HG02571 (cell line): ENCODE measurements at regions not wholly inside any gene's neighbourhood (a gene's known extent, or its start where the extent isn't known, plus 50 kb on each side); places are given as distances from the start of the nearest gene placed in this dataset.
"Not testable (repeated sequence)": the region's sequence is repeated elsewhere in the genome, so short reads cannot be mapped to it uniquely, and the experiment has no call there.

Experiments used
- ATAC-seq: cut with Tn5 transposase; IDR thresholded peaks from one replicate; pipeline ENCODE4 v1.9.1; 2021; ENCODE audit warnings: mild to moderate bottlenecking, moderate library complexity; ENCODE audit not compliant: unreplicated experiment

DNA sequence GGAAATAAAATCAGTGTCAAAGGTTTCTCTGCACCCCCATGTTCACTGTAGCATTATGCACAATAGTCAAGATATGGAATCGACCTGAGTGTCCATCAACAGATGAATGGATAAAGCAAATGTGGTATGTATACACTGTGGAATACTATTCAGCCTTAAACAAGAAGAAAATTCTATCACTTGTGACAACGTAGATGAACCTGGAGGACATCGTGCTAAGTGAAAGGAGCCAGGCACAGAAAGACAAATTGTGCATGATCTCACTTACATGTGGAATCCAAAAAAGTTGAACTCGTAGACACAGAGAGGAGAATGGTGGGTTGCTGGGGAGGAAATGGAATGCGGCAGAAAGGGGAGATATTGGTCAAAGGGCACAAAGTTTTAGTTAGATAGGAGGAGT, 136.3 kb upstream of the ESR1 start:
- ATAC-seq: no peak

- no peak for ATAC-seq
Measured at GRCh38 chr6:151674578-151674977, 132.9 kb upstream of the ESR1 start.

- ATAC-seq: peak; percentile 83
Measured at GRCh38 chr6:151675746-151676459, 131.6 kb upstream of the ESR1 start.

- no peak for ATAC-seq
Measured at GRCh38 chr6:151676460-151676945, 131.0 kb upstream of the ESR1 start.

DNA sequence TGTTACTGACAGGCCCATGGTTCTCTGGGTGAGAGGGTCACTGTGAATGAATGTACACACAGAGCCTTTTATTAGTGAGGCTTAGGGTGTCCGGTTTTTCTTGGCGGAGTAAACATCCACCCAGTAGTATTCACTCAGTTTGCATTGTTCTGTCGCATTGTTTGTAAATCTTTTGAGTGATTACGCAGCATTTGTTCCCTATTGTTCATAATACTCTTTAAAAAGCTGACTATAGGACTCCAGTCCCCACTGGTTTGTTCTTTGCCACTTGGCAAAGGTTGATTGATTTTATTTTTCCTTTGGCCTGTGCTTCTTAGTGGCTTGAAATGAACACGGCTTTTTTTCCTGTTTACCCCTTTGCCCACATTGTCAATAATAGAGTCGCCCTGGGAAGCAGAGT, 130.1 kb upstream of the ESR1 start:
- ATAC-seq: no peak

DNA sequence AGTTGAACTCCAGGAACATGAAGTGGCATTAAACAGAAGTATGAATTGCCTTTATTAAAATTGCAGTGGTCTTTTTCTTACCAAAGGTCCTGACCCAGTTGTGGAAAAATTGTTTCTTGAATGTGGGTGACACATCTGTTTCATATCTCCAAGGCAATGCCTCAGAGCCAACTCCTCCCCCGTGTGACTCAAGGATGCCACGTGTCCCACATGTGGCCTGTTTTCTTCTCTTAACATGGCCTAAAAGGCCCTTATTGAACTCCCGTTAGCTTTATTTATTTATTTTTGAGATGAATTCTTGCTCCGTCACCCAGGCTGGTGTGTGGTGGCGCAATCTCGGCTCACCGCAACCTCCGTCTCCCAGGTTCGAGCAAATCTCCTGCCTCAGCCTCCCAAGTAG, 128.4 kb upstream of the ESR1 start:
- ATAC-seq: no peak

GRCh38 chr6:151679941-151680340, 127.5 kb upstream of the ESR1 start:
- ATAC-seq: no peak

GRCh38 chr6:151680846-151681432, 126.5 kb upstream of the ESR1 start:
- no peak for ATAC-seq

GRCh38 chr6:151681433-151682059, 125.9 kb upstream of the ESR1 start:
- ATAC-seq: no peak

DNA sequence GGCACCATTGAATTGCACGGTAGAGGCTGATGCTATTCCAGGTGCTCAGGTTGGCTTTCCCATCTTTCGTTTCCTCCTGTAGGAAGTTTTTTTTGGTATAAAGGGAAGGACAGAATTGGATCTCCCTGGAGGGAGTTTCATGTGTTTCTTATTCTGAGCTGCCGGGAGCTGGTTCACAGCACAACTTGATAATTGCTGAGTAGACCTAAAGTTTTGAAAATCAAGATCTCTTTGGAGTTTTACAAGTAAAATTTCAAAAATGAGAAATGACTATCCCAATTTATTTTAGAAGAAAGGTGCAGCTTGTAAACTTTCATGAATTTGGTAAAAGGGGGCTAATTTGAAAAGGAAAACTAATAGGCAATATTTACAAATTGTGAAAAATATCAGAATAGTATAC, 125.2 kb upstream of the ESR1 start:
- no peak for ATAC-seq

DNA sequence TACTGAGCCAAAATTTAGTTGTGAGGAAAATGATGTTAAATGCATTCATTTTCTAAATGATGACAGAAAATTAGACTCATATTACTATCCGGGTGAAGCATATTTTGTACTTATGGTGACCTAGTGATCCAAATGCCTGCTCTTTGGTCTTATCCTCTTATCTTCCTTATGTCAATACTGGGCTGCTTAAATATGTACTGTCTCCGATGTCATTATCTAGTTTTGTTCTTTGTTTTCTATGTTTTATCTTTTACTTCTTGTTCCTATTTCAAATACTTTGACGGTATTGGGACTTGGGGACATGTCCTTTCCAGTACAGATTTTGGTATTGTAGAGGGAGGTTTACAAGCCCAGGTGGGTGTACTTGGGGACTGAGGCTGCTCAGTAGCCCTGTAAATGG, 124.6 kb upstream of the ESR1 start:
- no peak for ATAC-seq

DNA sequence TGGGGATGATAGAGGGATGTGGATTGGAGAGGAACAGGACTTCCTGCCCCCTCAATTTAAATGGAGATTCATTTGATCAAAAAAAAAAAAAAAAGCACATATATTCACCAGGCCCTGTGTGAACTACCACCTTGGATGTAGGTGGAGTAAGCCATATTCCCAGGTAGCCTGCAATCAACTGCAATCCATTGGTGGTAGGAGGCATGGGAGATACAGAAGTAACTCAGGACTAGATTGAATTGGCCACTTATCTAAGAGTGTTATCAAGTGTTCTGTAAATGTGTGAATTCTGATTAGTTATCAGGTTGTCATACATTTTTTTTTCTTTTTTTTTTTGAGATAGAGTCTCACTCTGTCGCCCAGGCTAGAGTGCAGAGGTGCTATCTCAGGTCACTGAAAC, 124.1 kb upstream of the ESR1 start:
- ATAC-seq: no peak

DNA sequence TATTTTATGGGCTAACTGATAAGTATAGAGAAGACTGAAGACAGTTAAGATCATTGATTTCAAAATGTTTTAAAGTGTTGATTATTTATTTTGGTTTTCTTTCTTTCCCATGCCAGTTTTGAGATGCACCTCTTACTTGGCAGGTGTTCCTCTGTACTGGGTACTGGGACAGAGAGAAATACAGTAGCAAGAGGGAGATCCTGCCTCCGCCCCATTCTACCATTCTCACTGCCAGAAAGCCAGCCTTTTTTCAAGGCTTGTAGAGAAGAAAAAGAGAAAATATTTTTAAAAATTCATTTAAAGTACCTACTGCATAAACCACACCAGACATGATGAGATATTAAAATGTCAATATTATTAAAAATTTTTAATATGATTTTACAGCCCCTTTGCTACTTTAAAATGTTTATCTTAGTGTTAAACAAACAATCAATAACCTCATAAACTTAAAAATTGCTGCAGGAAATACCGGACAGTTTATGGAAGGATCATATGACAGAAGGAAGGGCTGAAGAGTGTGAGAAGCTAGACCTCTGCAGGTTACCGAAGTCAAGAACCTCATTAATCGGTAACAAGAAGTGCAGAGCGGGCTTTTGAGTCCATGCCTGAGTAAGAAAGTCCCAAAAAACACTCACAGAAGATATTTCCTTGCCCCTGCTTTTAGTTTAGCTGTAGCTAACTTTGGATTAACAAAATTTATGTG, 117.8 kb upstream of the ESR1 start:
- ATAC-seq: no peak

- no peak for ATAC-seq
Measured at GRCh38 chr6:151690303-151690702, 117.2 kb upstream of the ESR1 start.

DNA sequence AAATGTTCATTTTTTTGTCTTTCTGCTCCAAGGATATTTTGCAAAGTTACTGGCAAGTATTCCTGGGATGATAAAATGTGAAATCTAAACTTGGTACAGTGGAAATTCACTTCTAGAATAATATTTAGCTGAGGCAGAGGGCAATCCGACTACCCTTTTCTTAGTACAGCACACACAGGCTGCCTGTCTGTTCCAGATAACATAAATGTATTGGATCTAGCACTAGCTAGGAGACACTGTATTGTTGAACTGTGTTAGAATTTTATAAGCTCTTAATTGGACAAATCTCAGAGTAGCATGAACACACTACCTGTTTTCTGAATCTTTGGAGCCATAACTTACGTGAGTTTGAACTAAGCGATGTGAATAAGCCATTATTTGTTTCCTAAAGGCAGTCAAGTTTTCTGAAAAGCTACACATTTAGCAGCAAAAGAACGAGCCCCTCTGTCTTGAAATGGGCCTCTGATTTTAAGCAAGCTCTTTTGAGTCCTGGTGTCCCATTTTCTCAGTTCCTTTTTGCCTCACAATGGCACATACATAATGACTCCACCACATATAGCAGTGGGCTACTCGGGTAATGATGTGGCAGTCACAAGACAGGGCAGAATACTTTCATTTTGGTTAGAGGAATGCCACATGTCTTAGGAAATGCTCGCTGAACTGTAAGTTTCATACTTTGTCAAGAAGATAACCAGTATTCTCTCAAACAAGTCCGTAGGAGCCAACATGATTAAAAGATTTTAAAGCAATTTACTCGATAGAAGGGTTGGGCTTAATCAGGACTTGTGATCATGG, 116.5 kb upstream of the ESR1 start:
- ATAC-seq: peak; percentile 96

DNA sequence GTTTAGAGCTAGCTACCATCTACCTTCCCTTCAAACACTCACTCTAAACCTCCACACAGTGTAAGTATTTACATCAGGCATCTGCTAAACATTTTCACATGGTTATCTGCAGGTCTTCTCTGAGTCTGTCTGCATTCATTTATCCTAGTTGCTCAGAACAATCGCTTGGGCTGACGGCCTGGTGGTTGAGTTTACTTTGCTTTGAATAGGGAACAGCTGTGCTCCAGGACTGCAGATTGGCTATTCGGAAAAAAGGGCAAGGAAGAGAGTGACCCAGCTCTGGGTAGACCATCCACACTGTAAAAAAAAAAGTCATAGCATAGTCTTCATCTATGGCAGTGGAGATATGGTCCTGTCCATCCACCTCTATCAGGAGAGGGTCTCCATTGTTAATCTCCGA, 115.3 kb upstream of the ESR1 start:
- ATAC-seq: no peak

DNA sequence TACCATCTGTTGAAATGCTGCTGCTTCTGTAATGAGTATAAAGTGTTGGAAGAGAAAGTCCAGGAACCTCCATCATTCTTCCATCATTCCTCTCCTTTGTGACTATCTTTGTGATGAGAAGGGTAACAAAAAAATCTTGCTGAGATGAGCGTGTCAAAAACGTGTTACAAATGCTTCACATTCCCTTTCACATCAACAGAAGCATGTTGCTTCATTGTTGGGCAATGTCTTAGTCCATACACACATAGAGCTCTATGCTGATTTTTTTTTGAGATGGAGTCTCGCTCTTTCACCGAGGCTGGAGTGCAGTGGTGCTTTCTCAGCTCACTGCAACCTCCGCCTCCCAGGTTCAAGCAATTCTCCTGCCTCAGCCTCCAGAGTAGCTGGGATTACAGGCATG, 114.1 kb upstream of the ESR1 start:
- ATAC-seq: no peak

DNA sequence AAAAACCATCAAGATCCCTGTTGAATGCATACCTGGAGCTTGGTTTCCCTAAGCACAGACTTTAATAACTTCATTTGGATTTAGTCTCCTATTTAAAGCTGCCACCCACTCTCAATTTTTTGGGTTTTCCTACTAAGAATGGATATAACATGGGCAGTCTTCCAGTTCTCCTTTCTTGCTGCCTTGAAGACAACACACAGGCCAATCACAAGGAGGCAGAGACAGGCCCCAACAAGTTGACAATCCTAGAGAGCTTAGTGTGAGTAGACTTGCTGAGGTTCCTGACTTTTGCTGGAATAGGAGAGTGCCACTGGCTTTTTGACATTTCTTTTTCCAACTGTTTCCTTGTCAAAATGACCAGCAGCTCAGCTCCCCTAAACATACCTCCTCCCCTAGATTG, 112.3 kb upstream of the ESR1 start:
- no peak for ATAC-seq

- not testable (repeated sequence) for ATAC-seq
Measured at GRCh38 chr6:151696302-151696701, 111.2 kb upstream of the ESR1 start.

DNA sequence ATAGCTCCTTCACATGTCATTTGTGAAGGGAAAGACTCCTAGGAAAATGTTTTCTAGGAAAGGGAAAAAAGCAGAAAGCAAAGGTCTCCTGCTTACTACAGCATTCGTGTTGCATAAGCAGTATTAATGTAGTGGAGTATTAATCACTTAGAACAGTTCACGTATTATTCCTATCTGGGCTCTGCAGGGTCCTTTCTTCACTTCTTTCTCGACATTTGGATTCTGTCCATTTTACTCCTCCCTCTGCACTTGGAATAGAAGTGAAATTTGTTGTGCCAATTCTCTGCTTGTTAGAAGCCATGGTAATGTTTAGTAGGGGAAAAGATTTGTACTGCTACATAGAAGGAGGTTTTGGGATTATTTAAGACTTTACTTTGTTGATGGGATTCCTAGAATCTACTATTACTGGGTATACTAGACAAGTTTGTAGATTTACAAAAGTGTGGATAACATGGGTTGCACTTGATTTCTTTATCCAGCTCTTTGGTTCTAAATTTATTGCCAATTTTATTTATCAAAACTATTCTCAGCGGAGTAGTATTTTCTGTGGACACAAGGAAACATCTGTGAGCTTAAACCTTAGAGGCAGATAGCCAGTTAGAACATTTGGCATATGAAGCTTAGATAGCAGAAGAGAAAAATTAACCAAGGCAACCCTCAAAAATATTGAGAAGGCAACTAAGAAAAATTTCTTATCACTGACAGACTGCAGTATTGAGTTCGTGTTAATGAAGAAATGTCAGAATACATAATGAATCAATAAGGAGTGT, 108.4 kb upstream of the ESR1 start:
- ATAC-seq: no peak
